ENCODE measurements at regions not wholly inside any gene's neighbourhood (a gene's known extent, or its start where the extent isn't known, plus 50 kb on each side); places are given as distances from the start of the nearest gene placed in this dataset.
"Not testable (repeated sequence)": the region's sequence is repeated elsewhere in the genome, so short reads cannot be mapped to it uniquely, and the experiment has no call there.

- no peak for DNase-seq
Measured at GRCh38 chr6:126206504-126207246, 133.2 kb upstream of the CENPW start.

GRCh38 chr6:126210398-126211075, 129.4 kb upstream of the CENPW start:
- DNase-seq: no peak

- no peak for DNase-seq
Measured at GRCh38 chr6:126217497-126217896, 122.4 kb upstream of the CENPW start.

GRCh38 chr6:126220901-126221300, 119.0 kb upstream of the CENPW start:
- DNase-seq: not testable (repeated sequence)

GRCh38 chr6:126227833-126228702, 111.8 kb upstream of the CENPW start:
- peak; percentile 53 for DNase-seq

GRCh38 chr6:126232671-126233070, 107.2 kb upstream of the CENPW start:
- no peak for DNase-seq

GRCh38 chr6:126233192-126233591, 106.7 kb upstream of the CENPW start:
- no peak for DNase-seq

GRCh38 chr6:126235363-126235762, 104.6 kb upstream of the CENPW start:
- DNase-seq: no peak

GRCh38 chr6:126245077-126245476, 94.8 kb upstream of the CENPW start:
- DNase-seq: no peak

GRCh38 chr6:126252154-126252553, 87.8 kb upstream of the CENPW start:
- no peak for DNase-seq

- no peak for DNase-seq
Measured at GRCh38 chr6:126253431-126253830, 86.5 kb upstream of the CENPW start.

GRCh38 chr6:126258150-126258549, 81.8 kb upstream of the CENPW start:
- no peak for DNase-seq

GRCh38 chr6:126261792-126262421, 78.0 kb upstream of the CENPW start:
- no peak for DNase-seq

GRCh38 chr6:126264265-126264664, 75.7 kb upstream of the CENPW start:
- DNase-seq: no peak

- DNase-seq: no peak
Measured at GRCh38 chr6:126266664-126267063, 73.3 kb upstream of the CENPW start.

- DNase-seq: no peak
Measured at GRCh38 chr6:126267626-126268025, 72.3 kb upstream of the CENPW start.

- no peak for DNase-seq
Measured at GRCh38 chr6:126268092-126268491, 71.8 kb upstream of the CENPW start.

GRCh38 chr6:126280287-126280686, 59.6 kb upstream of the CENPW start:
- no peak for DNase-seq

- DNase-seq: no peak
Measured at GRCh38 chr6:126285871-126286365, 54.0 kb upstream of the CENPW start.
